Stimulated activated naive CD8-positive, alpha-beta T cell treated with anti-CD3 and anti-CD28 coated beads, Interleukin-15, amount 100 ng/mL, for 72 hours (primary cell): ENCODE measurements at regions not wholly inside any gene's neighbourhood (a gene's known extent, or its start where the extent isn't known, plus 50 kb on each side); places are given as distances from the start of the nearest gene placed in this dataset.

Experiments used
- ATAC-seq: fragments of 150-1000 bp; cut with Tn5 transposase; 2 replicates; pipeline ENCODE4 v1.10.0; 2021; ENCODE audit warnings: mild to moderate bottlenecking, moderate library complexity
- DNase-seq, 2 donors: peaks; one replicate each; pipeline ENCODE4 v3.0.0; 2021 to 2022
- H3K27ac Mint-ChIP-seq, 2 donors: one replicate each; pipeline ENCODE4 v1.8.0; 2022; ENCODE audit warnings: mild to moderate bottlenecking in 2 of 2, mixed read lengths in 2 of 2, moderate library complexity in 2 of 2
- H3K27me3 Mint-ChIP-seq: one replicate; pipeline ENCODE4 v1.8.0; 2022; ENCODE audit warnings: mixed read lengths
- H3K4me1 Mint-ChIP-seq: one replicate; pipeline ENCODE4 v1.8.0; 2022; ENCODE audit warnings: mild to moderate bottlenecking, mixed read lengths
- H3K4me3 Mint-ChIP-seq, 2 donors: one replicate each; pipeline ENCODE4 v1.8.0; 2022; ENCODE audit warnings: mild to moderate bottlenecking in 2 of 2, mixed read lengths in 2 of 2, moderate library complexity in 1 of 2
- H3K9me3 Mint-ChIP-seq, 2 donors: one replicate each; pipeline ENCODE4 v1.8.0; 2022; ENCODE audit warnings: mixed read lengths in 2 of 2

GRCh38 chr2:239625156-239625845, 224.5 kb upstream of the HDAC4 start:
- Mint-ChIP-seq H3K4me1 (peaks cover 30% of the 10 kb centered on the region), H3K9me3 (no peaks in the 10 kb centered on the region), H3K27ac (no peak overlapping the region), H3K4me3 (no peak overlapping the region), H3K27me3 (no peaks in the 10 kb centered on the region)
- DNase-seq (no peak), ATAC-seq (no peak)

GRCh38 chr2:239621611-239622010, 220.8 kb upstream of the HDAC4 start:
- no peaks in the 10 kb centered on the region for H3K27me3 Mint-ChIP-seq
- H3K4me1 Mint-ChIP-seq, result peaks cover 30% of the 10 kb centered on the region
- ATAC-seq, result no peak
- peaks cover 11 to 17% of the 10 kb centered on the region in 2 donors for H3K9me3 Mint-ChIP-seq
- H3K27ac Mint-ChIP-seq, result no peak overlapping the region
- DNase-seq, result no peak
- no peak overlapping the region for H3K4me3 Mint-ChIP-seq

GRCh38 chr2:239619369-239619768, 218.5 kb upstream of the HDAC4 start:
- H3K9me3 Mint-ChIP-seq, result peaks cover 15 to 19% of the 10 kb centered on the region in 2 donors
- ATAC-seq, result no peak

GRCh38 chr2:239616729-239617128, 215.9 kb upstream of the HDAC4 start:
- no peaks in the 10 kb centered on the region for H3K4me1 Mint-ChIP-seq
- no peak overlapping the region for H3K4me3 Mint-ChIP-seq
- H3K27me3 Mint-ChIP-seq, result no peaks in the 10 kb centered on the region
- no peak overlapping the region for H3K27ac Mint-ChIP-seq
- ATAC-seq, result no peak
- peaks cover 15 to 19% of the 10 kb centered on the region in 2 donors for H3K9me3 Mint-ChIP-seq
- DNase-seq, result no peak

More at GRCh38 chr2:239619369-239619768, 218.5 kb upstream of the HDAC4 start:
- no peak overlapping the region for H3K27ac Mint-ChIP-seq
- H3K4me3 Mint-ChIP-seq, result no peak overlapping the region
- H3K4me1 Mint-ChIP-seq, result peaks cover 14% of the 10 kb centered on the region
- DNase-seq, result no peak
- H3K27me3 Mint-ChIP-seq, result no peaks in the 10 kb centered on the region

GRCh38 chr2:239612133-239612532, 211.3 kb upstream of the HDAC4 start:
- no peak overlapping the region for H3K4me3 Mint-ChIP-seq
- H3K4me1 Mint-ChIP-seq, result no peaks in the 10 kb centered on the region
- H3K27ac Mint-ChIP-seq, result no peak overlapping the region
- no peak for ATAC-seq
- no peak for DNase-seq
- H3K9me3 Mint-ChIP-seq, result peaks cover 4 to 7% of the 10 kb centered on the region in 2 donors
- H3K27me3 Mint-ChIP-seq, result peaks cover 9% of the 10 kb centered on the region

GRCh38 chr2:239611222-239611795, 210.5 kb upstream of the HDAC4 start:
- H3K27me3 Mint-ChIP-seq, result peaks cover 17% of the 10 kb centered on the region
- H3K27ac Mint-ChIP-seq, result no peak overlapping the region
- H3K9me3 Mint-ChIP-seq, result peaks cover 0 to under 1% of the 10 kb centered on the region in 2 donors
- ATAC-seq (no peak), DNase-seq (no peak)
- no peak overlapping the region for H3K4me3 Mint-ChIP-seq
- no peaks in the 10 kb centered on the region for H3K4me1 Mint-ChIP-seq

GRCh38 chr2:239610457-239611221, 209.8 kb upstream of the HDAC4 start:
- H3K4me3 Mint-ChIP-seq, result no peak overlapping the region
- H3K4me1 Mint-ChIP-seq, result no peaks in the 10 kb centered on the region
- DNase-seq (no peak), ATAC-seq (no peak)
- H3K27ac Mint-ChIP-seq, result peak overlapping the region in 1 of 2 donors; percentile 85
- H3K27me3 Mint-ChIP-seq, result peaks cover 24% of the 10 kb centered on the region
- H3K9me3 Mint-ChIP-seq, result no peaks in the 10 kb centered on the region

- Mint-ChIP-seq H3K4me3 (no peak overlapping the region), H3K27me3 (peaks cover 24% of the 10 kb centered on the region), H3K9me3 (no peaks in the 10 kb centered on the region), H3K4me1 (no peaks in the 10 kb centered on the region), H3K27ac (peak overlapping the region in 1 of 2 donors; percentile 88)
- DNase-seq, result no peak
- ATAC-seq, result no peak
These were observed 208.9 kb upstream of the HDAC4 start for GRCh38 chr2:239609607-239610310.

- Mint-ChIP-seq H3K9me3 (no peaks in the 10 kb centered on the region), H3K27ac (no peak overlapping the region), H3K4me3 (no peak overlapping the region), H3K27me3 (peaks cover 27% of the 10 kb centered on the region), H3K4me1 (no peaks in the 10 kb centered on the region)
- DNase-seq (no peak), ATAC-seq (no peak)
These were observed 208.3 kb upstream of the HDAC4 start for GRCh38 chr2:239609162-239609561.

GRCh38 chr2:239608723-239609122, 207.9 kb upstream of the HDAC4 start:
- Mint-ChIP-seq H3K27ac (no peak overlapping the region), H3K9me3 (no peaks in the 10 kb centered on the region), H3K27me3 (peaks cover 31% of the 10 kb centered on the region), H3K4me1 (no peaks in the 10 kb centered on the region), H3K4me3 (no peak overlapping the region)
- DNase-seq (no peak), ATAC-seq (no peak)

GRCh38 chr2:239608260-239608659, 207.4 kb upstream of the HDAC4 start:
- Mint-ChIP-seq H3K27me3 (peaks cover 33% of the 10 kb centered on the region), H3K4me3 (no peak overlapping the region), H3K9me3 (no peaks in the 10 kb centered on the region), H3K4me1 (no peaks in the 10 kb centered on the region), H3K27ac (no peak overlapping the region)
- no peak for DNase-seq
- no peak for ATAC-seq

- peak overlapping the region; percentile 15 to 60 for H3K27ac Mint-ChIP-seq
- H3K9me3 Mint-ChIP-seq, result no peaks in the 10 kb centered on the region
- ATAC-seq (no peak), DNase-seq (no peak)
- no peaks in the 10 kb centered on the region for H3K4me1 Mint-ChIP-seq
- no peak overlapping the region for H3K4me3 Mint-ChIP-seq
- H3K27me3 Mint-ChIP-seq, result peaks cover 38% of the 10 kb centered on the region
These were observed 206.8 kb upstream of the HDAC4 start for GRCh38 chr2:239607517-239608191.

- DNase-seq, result no peak
These were observed 206.1 kb upstream of the HDAC4 start for GRCh38 chr2:239606741-239607516.

GRCh38 chr2:239605976-239606375, 205.2 kb upstream of the HDAC4 start:
- Mint-ChIP-seq H3K4me3 (no peak overlapping the region), H3K27ac (no peak overlapping the region), H3K27me3 (peaks cover 48% of the 10 kb centered on the region), H3K4me1 (no peaks in the 10 kb centered on the region), H3K9me3 (no peaks in the 10 kb centered on the region)
- no peak for DNase-seq
- ATAC-seq, result no peak

More at GRCh38 chr2:239606741-239607516, 206.1 kb upstream of the HDAC4 start:
- no peaks in the 10 kb centered on the region for H3K9me3 Mint-ChIP-seq
- H3K4me3 Mint-ChIP-seq, result no peak overlapping the region
- ATAC-seq, result no peak
- H3K27ac Mint-ChIP-seq, result peak overlapping the region; percentile 15 to 60
- peaks cover 41% of the 10 kb centered on the region for H3K27me3 Mint-ChIP-seq
- no peaks in the 10 kb centered on the region for H3K4me1 Mint-ChIP-seq
